HG03196 (cell line): ENCODE measurements at regions not wholly inside any gene's neighbourhood (a gene's known extent, or its start where the extent isn't known, plus 50 kb on each side); places are given as distances from the start of the nearest gene placed in this dataset.

Experiments used
- ATAC-seq: cut with Tn5 transposase; IDR thresholded peaks from one replicate; pipeline ENCODE4 v1.9.1; 2021; ENCODE audit not compliant: unreplicated experiment

- ATAC-seq, result no peak
Measured at GRCh38 chr10:113219446-113219845, 269.4 kb downstream of the TCF7L2 start.

GRCh38 chr10:113221756-113222168 lies 271.7 kb downstream of the TCF7L2 start:
- no peak for ATAC-seq

- ATAC-seq, result no peak
Measured at GRCh38 chr10:113222207-113222606, 272.2 kb downstream of the TCF7L2 start.

- no peak for ATAC-seq
Measured at GRCh38 chr10:113225364-113225763, 275.3 kb downstream of the TCF7L2 start.

GRCh38 chr10:113225903-113226302 lies 275.9 kb downstream of the TCF7L2 start:
- ATAC-seq, result no peak

- no peak for ATAC-seq
Measured at GRCh38 chr10:113226399-113226798, 276.4 kb downstream of the TCF7L2 start.

GRCh38 chr10:113226831-113227445 lies 276.9 kb downstream of the TCF7L2 start:
- ATAC-seq, result no peak

- ATAC-seq, result no peak
Measured at GRCh38 chr10:113228530-113228929, 278.5 kb downstream of the TCF7L2 start.

GRCh38 chr10:113230011-113230610 lies 280.1 kb downstream of the TCF7L2 start:
- ATAC-seq, result no peak

- peak; percentile 70 for ATAC-seq
Measured at GRCh38 chr10:113232928-113233511, 283.0 kb downstream of the TCF7L2 start.

- ATAC-seq, result no peak
Measured at GRCh38 chr10:113234481-113234880, 284.4 kb downstream of the TCF7L2 start.

GRCh38 chr10:113235508-113235907 lies 285.5 kb downstream of the TCF7L2 start:
- no peak for ATAC-seq

GRCh38 chr10:113236998-113237397 lies 287.0 kb downstream of the TCF7L2 start:
- ATAC-seq, result no peak

- no peak for ATAC-seq
Measured at GRCh38 chr10:113239566-113240350, 289.7 kb downstream of the TCF7L2 start.

- no peak for ATAC-seq
Measured at GRCh38 chr10:113240736-113241135, 290.7 kb downstream of the TCF7L2 start.

GRCh38 chr10:113241599-113242360 lies 291.7 kb downstream of the TCF7L2 start:
- no peak for ATAC-seq

- no peak for ATAC-seq
Measured at GRCh38 chr10:113243311-113243710, 293.3 kb downstream of the TCF7L2 start.

GRCh38 chr10:113244750-113245149 lies 294.7 kb downstream of the TCF7L2 start:
- no peak for ATAC-seq

GRCh38 chr10:113245286-113245685 lies 295.2 kb downstream of the TCF7L2 start:
- no peak for ATAC-seq

- no peak for ATAC-seq
Measured at GRCh38 chr10:113247050-113247449, 297.0 kb downstream of the TCF7L2 start.
